HEK293T (cell line): ENCODE measurements at regions not wholly inside any gene's neighbourhood (a gene's known extent, or its start where the extent isn't known, plus 50 kb on each side); places are given as distances from the start of the nearest gene placed in this dataset.

ENCODE experiments used
- L3MBTL2 ChIP-seq: fragments of 450-650 bp; conservative IDR thresholded peaks from 2 replicates; pipeline ENCODE4 v1.6.1; 2016; ENCODE audit warnings: mild to moderate bottlenecking
- SUZ12 ChIP-seq: fragments of 450-650 bp; IDR thresholded peaks from 2 replicates; pipeline ENCODE4 v1.6.1; 2016; ENCODE audit warnings: mild to moderate bottlenecking
- TARDBP ChIP-seq: fragments of 450-650 bp; IDR thresholded peaks from 2 replicates; pipeline ENCODE4 v1.6.1; 2016

- no peak; the same call in 1 of the 2 replicates for TF ChIP-seq L3MBTL2
- TF ChIP-seq SUZ12 = no peak
- no peak for TF ChIP-seq TARDBP
These were observed 52.2 kb downstream of the CCDC185 start for GRCh38 chr1:223445402-223445801.
